OCI-LY3 (cell line): ENCODE measurements at regions not wholly inside any gene's neighbourhood (a gene's known extent, or its start where the extent isn't known, plus 50 kb on each side); places are given as distances from the start of the nearest gene placed in this dataset.

Experiments
- H2AFZ ChIP-seq: fragments of 200-600, 300-600 bp; shearing (Covaris generic); 2 replicates; pipeline ENCODE4 v1.6.0; 2014; ENCODE audit warnings: antibody characterized with exemption, low read depth, low read length
- H3K27ac ChIP-seq: fragments of 200-600, 300-600 bp; sonication (generic); 2 replicates; pipeline ENCODE4 v1.5.1; 2014; ENCODE audit warnings: mild to moderate bottlenecking, low read length, moderate library complexity, mixed read lengths
- H3K27me3 ChIP-seq: fragments of 200-600, 300-600 bp; sonication (generic); 2 replicates; pipeline ENCODE4 v1.6.1; 2014; ENCODE audit warnings: low read depth, low read length, mixed read lengths
- H3K36me3 ChIP-seq: fragments of 200-600, 300-600 bp; sonication (generic); replicated peaks from 2 replicates; pipeline ENCODE3; 2014; ENCODE audit warnings: low read depth, low read length, mixed read lengths
- H3K4me1 ChIP-seq: fragments of 300-600, 200-600 bp; sonication (generic); 2 replicates; pipeline ENCODE4 v1.6.1; 2014; ENCODE audit warnings: low read length, mixed read lengths
- H3K4me2 ChIP-seq: fragments of 200-600, 300-600 bp; sonication (generic); 2 replicates; pipeline ENCODE4 v1.6.1; 2014; ENCODE audit warnings: low read length, mixed read lengths
- H3K4me3 ChIP-seq: fragments of 300-600, 200-600 bp; sonication (generic); 2 replicates; pipeline ENCODE4 v1.5.1; 2014; ENCODE audit warnings: antibody characterized with exemption, mild to moderate bottlenecking, low read length, moderate library complexity
- H3K79me2 ChIP-seq: fragments of 300-600, 200-600 bp; shearing (Covaris generic); 2 replicates; pipeline ENCODE4 v1.6.1; 2014; ENCODE audit warnings: mild to moderate bottlenecking, low read length, mixed read lengths
- H3K9ac ChIP-seq: fragments of 300-600, 200-600 bp; shearing (Covaris generic); 2 replicates; pipeline ENCODE4 v1.6.0; 2014; ENCODE audit warnings: mild to moderate bottlenecking, low read length, moderate library complexity
- H3K9me3 ChIP-seq: fragments of 200-600, 300-600 bp; shearing (Covaris generic); 2 replicates; pipeline ENCODE4 v1.6.1; 2014; ENCODE audit warnings: low read length, mixed read lengths; ENCODE audit not compliant: insufficient read depth
- H4K20me1 ChIP-seq: fragments of 200-600, 300-600 bp; sonication (generic); 2 replicates; pipeline ENCODE4 v1.6.1; 2016; ENCODE audit warnings: low read length, mixed read lengths; ENCODE audit not compliant: insufficient read depth
- EZH2phosphoT487 ChIP-seq: fragments of 200-600 bp; shearing (Covaris generic); IDR thresholded peaks from 2 replicates; pipeline ENCODE4 v1.6.1; 2018; ENCODE audit warnings: antibody characterized with exemption, mixed run types, low read depth
- TF ChIP-seq, protein P1 (sequence below): fragments of 200-600, 300-600 bp; sonication (generic); IDR thresholded peaks from 2 replicates; pipeline ENCODE4 v1.5.1; 2014; ENCODE audit warnings: antibody characterized with exemption, low read length, low read depth

DNA sequence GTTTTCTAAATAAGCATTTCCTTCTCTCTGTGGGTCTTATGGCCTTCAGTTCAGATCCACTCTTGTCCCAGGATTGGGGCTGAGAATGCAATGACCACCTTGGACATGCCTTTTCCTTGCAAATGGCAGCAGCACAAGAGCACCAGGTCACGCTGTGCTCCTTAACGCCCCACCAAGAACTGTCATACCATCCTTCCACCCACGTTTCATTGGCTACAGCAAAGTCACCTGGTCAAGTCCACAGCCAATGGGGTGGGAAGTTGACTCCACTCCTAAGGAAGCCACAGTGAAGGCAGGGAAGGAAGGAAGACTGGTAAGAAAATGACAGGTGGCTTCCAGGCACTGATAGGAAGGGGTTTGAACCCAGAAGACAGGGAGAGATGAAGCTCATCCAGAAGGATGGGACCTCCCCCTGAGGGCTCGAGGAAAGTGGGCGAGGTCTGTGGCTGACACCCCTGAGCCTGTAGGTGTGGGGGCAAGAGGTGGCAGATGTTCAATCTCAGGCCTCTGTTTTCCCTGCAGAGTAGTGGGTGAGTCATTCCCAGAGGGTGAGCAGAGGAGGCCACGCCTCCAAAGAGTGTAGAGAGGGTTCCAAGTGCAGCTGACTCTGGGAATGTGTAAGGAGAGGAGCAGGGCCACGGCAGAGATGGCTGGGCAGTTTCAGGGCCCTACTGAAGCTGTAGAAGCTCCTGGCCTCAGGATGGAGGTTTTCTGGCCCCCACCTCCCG, 113.5 kb upstream of the VRK1 start:
- Histone ChIP-seq H2AFZ (no peak overlapping the region), H3K9ac (no peak overlapping the region), H3K27ac (no peak overlapping the region), H3K27me3 (no peaks in the 10 kb centered on the region; the same call in 1 of the 2 replicates), H3K4me3 (no peak overlapping the region), H3K79me2 (no peaks in the 10 kb centered on the region), H3K36me3 (no peaks in the 10 kb centered on the region), H3K4me2 (peak overlapping the region; percentile 13; the same call in 1 of the 2 replicates), H4K20me1 (no peaks in the 10 kb centered on the region), H3K9me3 (no peaks in the 10 kb centered on the region), H3K4me1 (peaks cover 9% of the 10 kb centered on the region)
- no peak for TF ChIP-seq EZH2phosphoT487
- TF ChIP-seq, protein P1, sequence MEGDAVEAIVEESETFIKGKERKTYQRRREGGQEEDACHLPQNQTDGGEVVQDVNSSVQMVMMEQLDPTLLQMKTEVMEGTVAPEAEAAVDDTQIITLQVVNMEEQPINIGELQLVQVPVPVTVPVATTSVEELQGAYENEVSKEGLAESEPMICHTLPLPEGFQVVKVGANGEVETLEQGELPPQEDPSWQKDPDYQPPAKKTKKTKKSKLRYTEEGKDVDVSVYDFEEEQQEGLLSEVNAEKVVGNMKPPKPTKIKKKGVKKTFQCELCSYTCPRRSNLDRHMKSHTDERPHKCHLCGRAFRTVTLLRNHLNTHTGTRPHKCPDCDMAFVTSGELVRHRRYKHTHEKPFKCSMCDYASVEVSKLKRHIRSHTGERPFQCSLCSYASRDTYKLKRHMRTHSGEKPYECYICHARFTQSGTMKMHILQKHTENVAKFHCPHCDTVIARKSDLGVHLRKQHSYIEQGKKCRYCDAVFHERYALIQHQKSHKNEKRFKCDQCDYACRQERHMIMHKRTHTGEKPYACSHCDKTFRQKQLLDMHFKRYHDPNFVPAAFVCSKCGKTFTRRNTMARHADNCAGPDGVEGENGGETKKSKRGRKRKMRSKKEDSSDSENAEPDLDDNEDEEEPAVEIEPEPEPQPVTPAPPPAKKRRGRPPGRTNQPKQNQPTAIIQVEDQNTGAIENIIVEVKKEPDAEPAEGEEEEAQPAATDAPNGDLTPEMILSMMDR: no peak

DNA sequence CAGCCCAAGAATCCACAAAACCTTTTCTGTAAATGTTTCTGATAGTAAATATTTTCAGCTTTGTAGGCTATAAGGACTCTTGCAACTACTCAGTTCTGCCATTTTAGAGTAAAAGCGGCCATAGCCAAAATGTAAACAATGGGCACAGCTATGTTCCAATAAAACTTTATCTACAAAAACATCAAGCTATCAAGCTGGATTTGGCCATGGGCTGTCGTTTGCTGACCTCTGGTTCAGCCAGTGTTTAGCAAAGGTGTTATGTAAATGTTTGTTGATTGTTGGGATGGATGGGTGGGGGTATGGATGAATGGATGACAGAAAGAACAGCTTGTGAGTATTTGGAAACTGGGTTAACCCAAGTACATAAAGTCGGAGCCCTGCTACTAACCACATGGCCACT, 111.1 kb upstream of the VRK1 start:
- H3K79me2 ChIP-seq: no peaks in the 10 kb centered on the region
- H3K27me3 ChIP-seq: no peaks in the 10 kb centered on the region; the same call in 1 of the 2 replicates
- no peak overlapping the region for H3K4me2 ChIP-seq
- H3K4me3 ChIP-seq: no peak overlapping the region
- no peak overlapping the region for H2AFZ ChIP-seq
- no peaks in the 10 kb centered on the region for H3K36me3 ChIP-seq
- no peak overlapping the region for H3K27ac ChIP-seq
- H3K4me1 ChIP-seq: peaks cover 9% of the 10 kb centered on the region
- H4K20me1 ChIP-seq: no peaks in the 10 kb centered on the region
- no peak for TF ChIP-seq EZH2phosphoT487
- TF ChIP-seq, protein P1: no peak
- H3K9me3 ChIP-seq: no peaks in the 10 kb centered on the region
- no peak overlapping the region for H3K9ac ChIP-seq

DNA sequence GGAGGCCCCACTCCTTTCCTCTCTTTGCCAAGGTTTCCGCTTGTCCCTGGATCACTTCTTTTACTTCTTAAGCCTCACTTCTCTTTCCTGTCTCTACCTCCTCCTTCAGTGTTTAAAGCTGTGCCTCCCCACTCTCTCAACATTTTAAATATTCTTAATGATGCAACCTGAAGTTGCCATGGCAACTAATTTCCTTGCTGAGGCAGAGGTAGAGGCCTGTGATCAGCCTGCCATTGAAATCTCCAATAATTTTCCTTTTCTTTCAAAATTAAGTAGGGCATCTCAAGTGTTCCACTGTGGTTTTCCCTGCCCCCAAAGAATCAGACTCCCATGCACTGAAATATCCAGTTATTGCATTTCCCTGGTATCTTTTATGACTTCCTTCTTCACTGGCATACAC, 108.6 kb upstream of the VRK1 start:
- Histone ChIP-seq H3K27ac (no peak overlapping the region), H3K4me3 (no peak overlapping the region), H2AFZ (no peak overlapping the region), H3K27me3 (no peaks in the 10 kb centered on the region; the same call in 1 of the 2 replicates), H4K20me1 (no peaks in the 10 kb centered on the region), H3K79me2 (no peaks in the 10 kb centered on the region), H3K36me3 (no peaks in the 10 kb centered on the region), H3K9ac (no peak overlapping the region), H3K4me2 (no peak overlapping the region), H3K9me3 (no peaks in the 10 kb centered on the region), H3K4me1 (peaks cover 6% of the 10 kb centered on the region)
- no peak for TF ChIP-seq EZH2phosphoT487
- TF ChIP-seq, protein P1: no peak

DNA sequence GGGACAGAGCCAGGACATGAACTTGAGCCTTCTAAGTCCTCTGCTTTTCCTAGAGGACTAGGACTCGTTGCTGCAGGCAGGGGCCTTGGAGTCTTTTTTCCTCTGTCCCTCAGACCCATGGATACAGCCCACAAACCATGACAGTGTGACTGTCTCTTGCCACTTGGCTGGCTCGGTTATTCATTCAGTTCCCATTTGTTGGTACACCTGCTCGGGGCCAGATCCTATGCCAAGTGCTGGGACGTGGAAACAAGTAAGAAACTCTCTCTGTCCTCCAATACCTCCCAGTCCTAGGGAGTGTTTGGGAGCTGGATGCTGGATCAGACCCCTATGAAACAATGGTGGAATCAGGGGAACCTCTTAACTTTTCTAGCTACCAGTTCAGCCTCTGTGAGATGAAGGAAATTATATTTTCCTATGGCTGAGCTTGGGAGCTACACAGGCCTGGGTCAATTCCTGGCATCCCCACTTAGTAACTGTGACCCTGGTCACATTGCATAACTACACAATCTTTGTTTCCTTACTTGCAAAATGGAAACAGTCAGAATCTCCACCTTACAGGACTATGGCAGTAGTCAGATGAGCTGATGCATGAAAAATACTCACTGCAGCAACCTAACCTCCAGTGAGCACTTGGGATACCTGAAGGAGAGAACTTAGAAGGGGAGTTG, 106.3 kb upstream of the VRK1 start:
- no peak overlapping the region for H3K4me3 ChIP-seq
- H3K36me3 ChIP-seq: no peaks in the 10 kb centered on the region
- TF ChIP-seq, protein P1: no peak
- TF ChIP-seq EZH2phosphoT487: no peak
- no peak overlapping the region for H3K27ac ChIP-seq
- H3K9ac ChIP-seq: no peak overlapping the region
- H3K27me3 ChIP-seq: no peaks in the 10 kb centered on the region; the same call in 1 of the 2 replicates
- no peaks in the 10 kb centered on the region for H4K20me1 ChIP-seq
- H2AFZ ChIP-seq: no peak overlapping the region
- no peaks in the 10 kb centered on the region for H3K4me1 ChIP-seq
- H3K79me2 ChIP-seq: no peaks in the 10 kb centered on the region
- H3K9me3 ChIP-seq: no peaks in the 10 kb centered on the region
- no peak overlapping the region for H3K4me2 ChIP-seq
